Lung (tissue), 11 donors: ENCODE measurements at regions not wholly inside any gene's neighbourhood (a gene's known extent, or its start where the extent isn't known, plus 50 kb on each side); places are given as distances from the start of the nearest gene placed in this dataset.

Experiments used
- ATAC-seq: fragments of 200-7000 bp; cut with Tn5 transposase; one replicate; pipeline ENCODE4 v1.9.1; 2020; ENCODE audit warnings: moderate number of reproducible peaks; ENCODE audit not compliant: insufficient read depth, low FRiP score
- DNase-seq, 3 donors: peaks; one replicate each; pipeline ENCODE4 v3.0.0-alpha.2; 2013 to 2017
- H3K27ac ChIP-seq, 2 donors: one replicate each; pipeline ENCODE4 v1.5.1; 2013; ENCODE audit warnings: mild to moderate bottlenecking in 2 of 2, moderate library complexity in 2 of 2, control low read depth in 1 of 2, inconsistent platforms in 1 of 2, low read depth in 1 of 2, low read length in 1 of 2
- H3K27me3 ChIP-seq, 3 donors: one replicate each; pipeline ENCODE4 v1.5.1; 2013; ENCODE audit warnings: low read length in 2 of 3; ENCODE audit not compliant: control insufficient read depth in 3 of 3, insufficient read depth in 3 of 3
- H3K36me3 ChIP-seq, 4 donors: one replicate each; pipeline ENCODE4 v1.5.1; 2013; ENCODE audit warnings: low read length in 4 of 4, mild to moderate bottlenecking in 1 of 4, moderate library complexity in 1 of 4; ENCODE audit not compliant: control insufficient read depth in 4 of 4, insufficient read depth in 4 of 4
- H3K4me1 ChIP-seq, 5 donors: one replicate each; pipeline ENCODE4 v1.5.1; 2013; ENCODE audit warnings: low read length in 5 of 5, mild to moderate bottlenecking in 2 of 5, moderate library complexity in 1 of 5; ENCODE audit not compliant: control insufficient read depth in 5 of 5, insufficient read depth in 5 of 5
- H3K4me3 ChIP-seq: one replicate; pipeline ENCODE4 v1.5.1; 2013; ENCODE audit warnings: mild to moderate bottlenecking, control low read depth, moderate library complexity
- H3K9ac ChIP-seq, 2 donors: one replicate each; pipeline ENCODE4 v1.5.1; 2013; ENCODE audit warnings: low read length in 2 of 2, control low read depth in 1 of 2; ENCODE audit not compliant: insufficient read depth in 1 of 2
- H3K9me3 ChIP-seq, 4 donors: one replicate each; pipeline ENCODE4 v1.5.1; 2013; ENCODE audit warnings: low read length in 3 of 4, mild to moderate bottlenecking in 1 of 4, moderate library complexity in 1 of 4; ENCODE audit not compliant: control insufficient read depth in 4 of 4, insufficient read depth in 3 of 4
- WGBS, 2 donors: extraction: QIAGEN DNeasy Blood & Tissue Kit; methylation state at CpG; one replicate each; pipeline ENCODE4 v1.1.7; 2013; 5-methylcytosine and 5-hydroxymethylcytosine counted together
- TF ChIP-seq, protein P1 (sequence below): IDR thresholded peaks from 2 replicates; pipeline ENCODE4 v1.5.1; 2012; ENCODE audit warnings: mild to moderate bottlenecking; ENCODE audit errors: control extremely low read depth, extremely low read depth
- donor health status: control.
- donor health status: control.
- donor health status: Bipolar disorder and iron deficiency.
- donor health status: healthy.
- donor health status: DM: yes; HTN: yes; CAD: no.

DNA sequence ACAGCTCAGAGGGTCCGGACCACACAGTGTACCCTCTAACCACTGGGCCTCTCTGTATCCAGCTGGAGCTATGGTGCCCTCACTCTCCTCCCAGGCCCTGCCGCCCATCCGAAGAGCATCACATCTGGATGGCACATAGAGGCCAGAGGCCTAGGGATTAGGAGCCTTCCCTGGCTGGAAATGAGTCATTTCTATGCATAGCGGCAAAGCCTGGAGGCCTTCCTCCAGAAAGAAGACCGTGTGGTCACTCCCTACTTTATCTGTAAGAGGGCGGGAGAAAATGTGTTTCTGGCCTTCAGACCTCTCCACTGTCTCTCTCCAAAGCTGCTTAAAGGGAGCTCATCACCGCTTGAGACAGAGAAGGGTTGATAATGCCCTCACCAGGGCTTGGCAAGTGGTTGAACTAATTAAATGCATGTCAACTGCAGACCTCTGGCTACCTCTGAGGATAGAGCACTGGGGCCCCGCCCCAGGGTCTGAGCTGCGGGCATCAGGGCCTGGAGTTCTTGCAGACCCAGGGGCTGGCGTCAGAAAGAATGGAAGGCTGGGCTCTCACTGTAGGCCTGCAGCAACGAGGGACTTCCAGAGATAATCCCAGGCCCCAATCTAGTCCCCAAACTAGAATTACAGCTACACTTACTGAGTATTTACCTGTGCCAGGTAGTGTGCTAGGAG, 122.2 kb downstream of the IRX5 start:
- Histone ChIP-seq H3K9me3 (peaks cover 0 to 10% (median 1%) of the 10 kb centered on the region in 4 donors), H3K36me3 (no peaks in the 10 kb centered on the region), H3K27me3 (peaks cover 7 to 22% (median 21%) of the 10 kb centered on the region in 3 donors), H3K27ac (no peak overlapping the region), H3K4me1 (peaks cover 0 to 13% (median 3%) of the 10 kb centered on the region in 5 donors), H3K9ac (no peak overlapping the region), H3K4me3 (no peak overlapping the region)
- ATAC-seq = no peak
- DNase-seq = no peak
- 87 to 90% methylated on average over 11 of the region's 11 CpGs for WGBS, 2 donors
- TF ChIP-seq, protein P1, sequence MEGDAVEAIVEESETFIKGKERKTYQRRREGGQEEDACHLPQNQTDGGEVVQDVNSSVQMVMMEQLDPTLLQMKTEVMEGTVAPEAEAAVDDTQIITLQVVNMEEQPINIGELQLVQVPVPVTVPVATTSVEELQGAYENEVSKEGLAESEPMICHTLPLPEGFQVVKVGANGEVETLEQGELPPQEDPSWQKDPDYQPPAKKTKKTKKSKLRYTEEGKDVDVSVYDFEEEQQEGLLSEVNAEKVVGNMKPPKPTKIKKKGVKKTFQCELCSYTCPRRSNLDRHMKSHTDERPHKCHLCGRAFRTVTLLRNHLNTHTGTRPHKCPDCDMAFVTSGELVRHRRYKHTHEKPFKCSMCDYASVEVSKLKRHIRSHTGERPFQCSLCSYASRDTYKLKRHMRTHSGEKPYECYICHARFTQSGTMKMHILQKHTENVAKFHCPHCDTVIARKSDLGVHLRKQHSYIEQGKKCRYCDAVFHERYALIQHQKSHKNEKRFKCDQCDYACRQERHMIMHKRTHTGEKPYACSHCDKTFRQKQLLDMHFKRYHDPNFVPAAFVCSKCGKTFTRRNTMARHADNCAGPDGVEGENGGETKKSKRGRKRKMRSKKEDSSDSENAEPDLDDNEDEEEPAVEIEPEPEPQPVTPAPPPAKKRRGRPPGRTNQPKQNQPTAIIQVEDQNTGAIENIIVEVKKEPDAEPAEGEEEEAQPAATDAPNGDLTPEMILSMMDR = no peak

DNA sequence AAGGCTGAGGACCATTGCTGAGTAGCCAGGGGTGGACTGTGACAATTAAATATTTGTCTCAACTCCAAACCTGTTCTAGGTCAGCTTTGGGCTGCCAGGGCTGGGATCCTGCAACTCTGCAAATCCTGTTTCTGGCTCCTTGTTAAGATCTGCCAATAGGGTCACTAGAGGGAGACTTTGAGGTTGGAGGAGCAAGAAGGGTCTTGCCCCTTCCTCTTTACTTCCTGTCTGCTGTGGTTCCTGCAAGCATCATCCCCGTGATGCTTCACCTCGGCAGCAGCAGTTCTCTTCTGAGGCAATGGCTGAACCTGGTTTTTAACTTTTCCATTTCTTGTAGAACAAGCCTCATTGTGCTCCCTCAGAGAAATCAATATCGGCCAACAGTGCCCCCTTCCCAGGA, 124.6 kb downstream of the IRX5 start:
- TF ChIP-seq, protein P1 = no peak
- Histone ChIP-seq H3K4me3 (no peak overlapping the region), H3K9ac (no peak overlapping the region), H3K9me3 (peaks cover 0 to 15% (median 1%) of the 10 kb centered on the region in 4 donors), H3K27me3 (peaks cover 7 to 30% (median 25%) of the 10 kb centered on the region in 3 donors), H3K4me1 (peaks cover 0 to 13% (median 3%) of the 10 kb centered on the region in 5 donors), H3K27ac (no peak overlapping the region), H3K36me3 (no peaks in the 10 kb centered on the region)
- WGBS, 2 donors = 83 to 86% methylated on average over 3 of the region's 3 CpGs
- DNase-seq (no peak), ATAC-seq (no peak)

DNA sequence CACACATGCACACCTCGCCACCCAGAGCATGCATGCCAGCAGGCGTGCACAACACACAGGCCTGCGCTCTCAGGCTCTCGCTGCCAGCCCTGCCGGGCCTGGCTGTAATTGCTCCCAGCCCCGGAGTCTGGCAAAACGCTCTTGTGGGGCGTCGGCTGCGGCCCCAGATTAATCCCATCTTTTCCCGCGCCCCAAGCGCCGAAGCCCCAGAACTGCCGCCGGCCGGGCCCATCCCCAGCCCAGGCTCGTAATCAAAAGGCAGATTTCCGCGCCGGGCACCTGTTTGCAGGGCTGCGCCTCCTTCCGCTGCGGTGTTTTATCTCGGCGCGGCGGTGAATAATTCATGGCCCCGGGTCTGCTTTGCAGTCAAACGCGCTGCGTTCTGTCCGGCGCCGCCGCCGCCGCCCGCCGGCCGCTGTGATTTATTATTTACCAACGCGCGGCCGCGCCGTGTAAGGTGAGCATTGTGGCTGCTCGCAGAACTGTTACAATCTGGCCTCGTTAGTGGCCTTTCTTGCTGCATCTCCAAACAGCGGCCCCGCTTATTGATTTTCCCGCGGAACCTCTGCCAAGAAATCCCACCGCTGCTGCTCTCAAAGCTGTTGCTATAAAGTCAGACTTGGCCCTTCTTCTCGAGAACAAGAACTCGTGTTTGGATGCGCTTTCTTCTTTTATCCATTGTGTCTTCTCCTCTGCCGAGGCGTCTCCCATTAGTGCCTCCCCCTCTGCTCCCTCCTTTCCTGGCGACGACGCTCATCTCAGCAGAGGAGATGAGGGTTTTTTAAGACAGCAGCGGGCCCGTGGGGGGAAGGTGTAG, 126.1 kb downstream of the IRX5 start:
- no peak overlapping the region for H3K4me3 ChIP-seq
- H3K36me3 ChIP-seq = no peaks in the 10 kb centered on the region
- H3K27me3 ChIP-seq = peaks cover 7 to 34% (median 25%) of the 10 kb centered on the region in 3 donors
- peak; percentile 30 to 47 (median 45) for DNase-seq
- H3K27ac ChIP-seq = no peak overlapping the region
- H3K9me3 ChIP-seq = peaks cover 0 to 17% (median 1%) of the 10 kb centered on the region in 4 donors
- TF ChIP-seq, protein P1 = no peak
- WGBS, 2 donors = 4 to 8% methylated on average over 64 of the region's 64 CpGs
- H3K4me1 ChIP-seq = peaks cover 0 to 8% (median 3%) of the 10 kb centered on the region in 5 donors
- no peak overlapping the region for H3K9ac ChIP-seq
- no peak for ATAC-seq
